ENCODE measurements at regions not wholly inside any gene's neighbourhood (a gene's known extent, or its start where the extent isn't known, plus 50 kb on each side); places are given as distances from the start of the nearest gene placed in this dataset.

DNA sequence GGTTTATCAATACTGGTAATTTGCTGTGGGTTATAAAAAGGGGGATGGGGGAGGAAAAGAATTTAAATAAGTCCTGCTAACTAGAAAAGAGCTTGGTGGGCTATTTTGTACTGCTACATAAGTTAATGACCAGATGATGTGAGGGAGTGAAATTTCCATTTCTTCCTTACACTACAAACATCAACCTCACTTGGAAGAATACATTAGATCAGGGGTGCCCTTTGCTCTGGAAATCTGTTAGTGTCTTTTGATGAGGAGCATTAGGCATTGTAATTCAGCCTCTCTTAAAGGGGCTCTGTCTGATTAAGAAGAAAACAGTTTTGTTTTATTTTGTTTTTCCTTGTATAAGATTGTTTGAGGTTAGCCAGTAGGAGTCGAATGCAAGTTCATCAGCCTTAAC lies 576.4 kb upstream of the TBL1XR1 start:
- Histone ChIP-seq H3K27ac (ENCODE audit: low read length) (no peak overlapping the region), H4K20me1 (ENCODE audit: insufficient read depth) (no peaks in the 10 kb centered on the region), H2AFZ (ENCODE audit: low read depth, low read length) (no peak overlapping the region), H3F3A (ENCODE audit: insufficient read depth, low read length, poor library complexity, severe bottlenecking) (no peaks in the 10 kb centered on the region), H3K9ac (ENCODE audit: low read length) (no peak overlapping the region), H3K27me3 (ENCODE audit: insufficient read depth, low read depth, low read length) (no peaks in the 10 kb centered on the region), H3K4me3 (ENCODE audit: low read length) (no peak overlapping the region), H3K9me3 (ENCODE audit: low read length) (no peaks in the 10 kb centered on the region), H3K36me3 (ENCODE audit: insufficient read depth, low read length) (no peaks in the 10 kb centered on the region), H3K9me2 (ENCODE audit: insufficient read depth, low read length) (no peaks in the 10 kb centered on the region), H3K4me2 (ENCODE audit: low read length) (no peak overlapping the region), H3K79me2 (replicated peaks; ENCODE audit: insufficient read depth, low read length) (no peaks in the 10 kb centered on the region)
- TF ChIP-seq MXI1 (conservative IDR thresholded peaks at IDR 0.05; ENCODE audit: poor library complexity, severe bottlenecking) (no peak), RAD21 (conservative IDR thresholded peaks at IDR 0.05) (no peak)
- TF ChIP-seq, protein P1, sequence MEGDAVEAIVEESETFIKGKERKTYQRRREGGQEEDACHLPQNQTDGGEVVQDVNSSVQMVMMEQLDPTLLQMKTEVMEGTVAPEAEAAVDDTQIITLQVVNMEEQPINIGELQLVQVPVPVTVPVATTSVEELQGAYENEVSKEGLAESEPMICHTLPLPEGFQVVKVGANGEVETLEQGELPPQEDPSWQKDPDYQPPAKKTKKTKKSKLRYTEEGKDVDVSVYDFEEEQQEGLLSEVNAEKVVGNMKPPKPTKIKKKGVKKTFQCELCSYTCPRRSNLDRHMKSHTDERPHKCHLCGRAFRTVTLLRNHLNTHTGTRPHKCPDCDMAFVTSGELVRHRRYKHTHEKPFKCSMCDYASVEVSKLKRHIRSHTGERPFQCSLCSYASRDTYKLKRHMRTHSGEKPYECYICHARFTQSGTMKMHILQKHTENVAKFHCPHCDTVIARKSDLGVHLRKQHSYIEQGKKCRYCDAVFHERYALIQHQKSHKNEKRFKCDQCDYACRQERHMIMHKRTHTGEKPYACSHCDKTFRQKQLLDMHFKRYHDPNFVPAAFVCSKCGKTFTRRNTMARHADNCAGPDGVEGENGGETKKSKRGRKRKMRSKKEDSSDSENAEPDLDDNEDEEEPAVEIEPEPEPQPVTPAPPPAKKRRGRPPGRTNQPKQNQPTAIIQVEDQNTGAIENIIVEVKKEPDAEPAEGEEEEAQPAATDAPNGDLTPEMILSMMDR (IDR thresholded peaks at IDR 0.05; ENCODE audit: poor library complexity, severe bottlenecking): no peak
- TF ChIP-seq, protein P2, sequence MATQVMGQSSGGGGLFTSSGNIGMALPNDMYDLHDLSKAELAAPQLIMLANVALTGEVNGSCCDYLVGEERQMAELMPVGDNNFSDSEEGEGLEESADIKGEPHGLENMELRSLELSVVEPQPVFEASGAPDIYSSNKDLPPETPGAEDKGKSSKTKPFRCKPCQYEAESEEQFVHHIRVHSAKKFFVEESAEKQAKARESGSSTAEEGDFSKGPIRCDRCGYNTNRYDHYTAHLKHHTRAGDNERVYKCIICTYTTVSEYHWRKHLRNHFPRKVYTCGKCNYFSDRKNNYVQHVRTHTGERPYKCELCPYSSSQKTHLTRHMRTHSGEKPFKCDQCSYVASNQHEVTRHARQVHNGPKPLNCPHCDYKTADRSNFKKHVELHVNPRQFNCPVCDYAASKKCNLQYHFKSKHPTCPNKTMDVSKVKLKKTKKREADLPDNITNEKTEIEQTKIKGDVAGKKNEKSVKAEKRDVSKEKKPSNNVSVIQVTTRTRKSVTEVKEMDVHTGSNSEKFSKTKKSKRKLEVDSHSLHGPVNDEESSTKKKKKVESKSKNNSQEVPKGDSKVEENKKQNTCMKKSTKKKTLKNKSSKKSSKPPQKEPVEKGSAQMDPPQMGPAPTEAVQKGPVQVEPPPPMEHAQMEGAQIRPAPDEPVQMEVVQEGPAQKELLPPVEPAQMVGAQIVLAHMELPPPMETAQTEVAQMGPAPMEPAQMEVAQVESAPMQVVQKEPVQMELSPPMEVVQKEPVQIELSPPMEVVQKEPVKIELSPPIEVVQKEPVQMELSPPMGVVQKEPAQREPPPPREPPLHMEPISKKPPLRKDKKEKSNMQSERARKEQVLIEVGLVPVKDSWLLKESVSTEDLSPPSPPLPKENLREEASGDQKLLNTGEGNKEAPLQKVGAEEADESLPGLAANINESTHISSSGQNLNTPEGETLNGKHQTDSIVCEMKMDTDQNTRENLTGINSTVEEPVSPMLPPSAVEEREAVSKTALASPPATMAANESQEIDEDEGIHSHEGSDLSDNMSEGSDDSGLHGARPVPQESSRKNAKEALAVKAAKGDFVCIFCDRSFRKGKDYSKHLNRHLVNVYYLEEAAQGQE (IDR thresholded peaks at IDR 0.05; ENCODE audit: borderline replicate concordance): no peak

DNA sequence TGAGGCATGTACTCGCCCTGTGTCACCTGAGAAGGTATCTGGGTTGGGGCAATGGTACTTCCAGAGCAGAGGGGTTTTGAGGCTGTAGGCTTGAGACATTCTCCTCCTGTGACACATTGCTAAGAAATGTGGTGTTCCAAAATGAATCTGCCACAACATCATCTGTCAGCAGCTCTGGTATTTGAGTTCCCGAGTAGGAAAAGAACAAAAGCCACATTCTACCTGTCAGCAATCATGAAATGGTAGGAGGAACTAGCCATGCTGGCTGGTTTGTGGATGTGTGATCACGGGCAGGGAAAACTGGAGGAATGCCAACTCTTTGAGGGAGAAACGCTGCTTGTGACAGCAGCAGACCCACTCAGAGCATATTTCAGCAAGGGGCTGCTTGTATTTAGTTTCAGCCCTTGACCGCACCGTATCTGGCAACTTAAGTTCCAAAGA lies 579.4 kb upstream of the TBL1XR1 start:
- Histone ChIP-seq H3K4me2 (ENCODE audit: low read length) (no peak overlapping the region), H3K9me2 (ENCODE audit: insufficient read depth, low read length) (no peaks in the 10 kb centered on the region), H3K4me3 (ENCODE audit: low read length) (no peak overlapping the region), H3K27me3 (ENCODE audit: insufficient read depth, low read depth, low read length) (no peaks in the 10 kb centered on the region), H3K36me3 (ENCODE audit: insufficient read depth, low read length) (no peaks in the 10 kb centered on the region), H3K9ac (ENCODE audit: low read length) (no peak overlapping the region), H4K20me1 (ENCODE audit: insufficient read depth) (no peaks in the 10 kb centered on the region), H3K79me2 (replicated peaks; ENCODE audit: insufficient read depth, low read length) (no peaks in the 10 kb centered on the region), H3F3A (ENCODE audit: insufficient read depth, low read length, poor library complexity, severe bottlenecking) (no peaks in the 10 kb centered on the region), H3K27ac (ENCODE audit: low read length) (no peak overlapping the region), H3K9me3 (ENCODE audit: low read length) (no peaks in the 10 kb centered on the region), H2AFZ (ENCODE audit: low read depth, low read length) (no peak overlapping the region)
- TF ChIP-seq RAD21 (conservative IDR thresholded peaks at IDR 0.05): no peak
- TF ChIP-seq EP300 (conservative IDR thresholded peaks at IDR 0.05; ENCODE audit: poor library complexity, severe bottlenecking): no peak
- TF ChIP-seq, protein P1 (IDR thresholded peaks at IDR 0.05; ENCODE audit: poor library complexity, severe bottlenecking): no peak
- no peak for TF ChIP-seq TAF1 (IDR thresholded peaks at IDR 0.05; ENCODE audit: low read depth)

DNA sequence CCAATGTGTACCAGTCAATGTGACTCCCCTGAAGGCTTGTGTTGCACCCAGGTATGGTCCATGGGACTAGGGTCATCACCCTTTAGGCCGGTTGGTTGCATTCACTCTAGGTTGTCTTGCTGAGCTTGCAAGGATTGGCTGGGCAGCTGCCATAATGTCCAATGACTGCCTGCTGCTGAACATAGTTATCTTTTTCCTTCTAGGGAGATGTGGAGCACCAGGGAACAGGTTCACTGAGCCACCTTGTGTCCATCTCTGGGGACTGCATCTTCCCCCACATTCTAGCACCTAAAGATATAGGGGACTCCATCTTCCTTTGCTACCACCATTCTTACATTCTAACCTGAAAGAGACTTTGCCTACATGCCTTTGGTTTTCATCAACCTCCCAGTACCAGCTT lies 580.4 kb upstream of the TBL1XR1 start:
- no peaks in the 10 kb centered on the region for H4K20me1 ChIP-seq (ENCODE audit: insufficient read depth)
- H3K27ac ChIP-seq (ENCODE audit: low read length): no peak overlapping the region
- H3K4me2 ChIP-seq (ENCODE audit: low read length): no peak overlapping the region
- no peak overlapping the region for H3K4me3 ChIP-seq (ENCODE audit: low read length)
- no peaks in the 10 kb centered on the region for H3K9me3 ChIP-seq (ENCODE audit: low read length)
- H2AFZ ChIP-seq (ENCODE audit: low read depth, low read length): no peak overlapping the region
- no peak overlapping the region for H3K9ac ChIP-seq (ENCODE audit: low read length)
- H3K9me2 ChIP-seq (ENCODE audit: insufficient read depth, low read length): no peaks in the 10 kb centered on the region
- no peaks in the 10 kb centered on the region for H3K27me3 ChIP-seq (ENCODE audit: insufficient read depth, low read depth, low read length)
- H3K79me2 ChIP-seq (replicated peaks; ENCODE audit: insufficient read depth, low read length): no peaks in the 10 kb centered on the region
- H3F3A ChIP-seq (ENCODE audit: insufficient read depth, low read length, poor library complexity, severe bottlenecking): no peaks in the 10 kb centered on the region
- H3K36me3 ChIP-seq (ENCODE audit: insufficient read depth, low read length): no peaks in the 10 kb centered on the region
- peak; percentile 62 for TF ChIP-seq RAD21 (conservative IDR thresholded peaks at IDR 0.05)
- TF ChIP-seq, protein P1 (IDR thresholded peaks at IDR 0.05; ENCODE audit: poor library complexity, severe bottlenecking): peak; percentile 45
- no peak for TF ChIP-seq POLR2AphosphoS5 (IDR thresholded peaks at IDR 0.05)
- TF ChIP-seq, protein P2 (IDR thresholded peaks at IDR 0.05; ENCODE audit: borderline replicate concordance): no peak
- TF ChIP-seq EZH2 (IDR thresholded peaks at IDR 0.05; ENCODE audit: borderline replicate concordance, insufficient read depth, low read length, poor library complexity, severe bottlenecking): no peak
- TF ChIP-seq EP300 (conservative IDR thresholded peaks at IDR 0.05; ENCODE audit: poor library complexity, severe bottlenecking): no peak
- TF ChIP-seq TAF1 (IDR thresholded peaks at IDR 0.05; ENCODE audit: low read depth): no peak

Measured in neural cell (in vitro differentiated cells).